Suprapubic skin (tissue), 4 donors: ENCODE measurements at regions not wholly inside any gene's neighbourhood (a gene's known extent, or its start where the extent isn't known, plus 50 kb on each side); places are given as distances from the start of the nearest gene placed in this dataset.

Experiments
- CTCF ChIP-seq, 2 donors: fragments of 200-600 bp in 1 of 2; fragments of 450-650 bp in 1 of 2; sonication (generic) in 1 of 2; IDR thresholded peaks; one replicate each; pipeline ENCODE4 v1.5.1; 2016 to 2019; ENCODE audit warnings: antibody characterized with exemption in 2 of 2, mild to moderate bottlenecking in 1 of 2, moderate library complexity in 1 of 2
- EP300 ChIP-seq: sonication (generic); formaldehyde crosslinking; IDR thresholded peaks from one replicate; pipeline ENCODE4 v1.6.1; 2017; ENCODE audit warnings: antibody characterized with exemption
- POLR2A ChIP-seq, 2 donors: fragments of 450-650 bp; IDR thresholded peaks; one replicate each; pipeline ENCODE4 v1.6.1; 2017; ENCODE audit warnings: antibody characterized with exemption in 2 of 2, mild to moderate bottlenecking in 2 of 2, moderate library complexity in 2 of 2
- POLR2AphosphoS5 ChIP-seq, 3 donors: sonication (generic); formaldehyde crosslinking; IDR thresholded peaks; one replicate each; pipeline ENCODE4 v1.6.1; 2017; ENCODE audit warnings: antibody characterized with exemption in 3 of 3

- TF ChIP-seq CTCF (IDR thresholded peaks at IDR 0.05) (no peak), EP300 (no peak), POLR2A (IDR thresholded peaks at IDR 0.05) (no peak), POLR2AphosphoS5 (IDR thresholded peaks at IDR 0.05) (no peak)
Observed at GRCh38 chr5:165569551-165569950, 2064.1 kb downstream of the MAT2B start.
